SK-N-SH treated with all-trans-retinoic acid at 6 μM for 48 hours (cell line): ENCODE measurements at regions not wholly inside any gene's neighbourhood (a gene's known extent, or its start where the extent isn't known, plus 50 kb on each side); places are given as distances from the start of the nearest gene placed in this dataset.

Experiments
- ATAC-seq: fragments of 200-7000 bp; cut with Tn5 transposase; 3 replicates; pipeline ENCODE4 v1.9.1; 2020; ENCODE audit warnings: mild to moderate bottlenecking, moderate library complexity
- ARNTL ChIP-seq: fragments of 450-650 bp; formaldehyde crosslinking; IDR thresholded peaks from 2 replicates; pipeline ENCODE4 v1.5.0; 2020; ENCODE audit warnings: low read depth, mild to moderate bottlenecking, moderate library complexity, borderline replicate concordance
- BACH2 ChIP-seq: fragments of 250-450 bp; sonication (Bioruptor Pico); IDR thresholded peaks from 2 replicates; pipeline ENCODE4 v1.9.0; 2021; ENCODE audit warnings: mild to moderate bottlenecking, borderline replicate concordance
- CSDC2 ChIP-seq: fragments of 250-450 bp; sonication (Bioruptor Pico); IDR thresholded peaks from 2 replicates; pipeline ENCODE4 v1.5.0; 2020; ENCODE audit warnings: mild to moderate bottlenecking, moderate library complexity
- ESRRG ChIP-seq: fragments of 250-450 bp; sonication (Bioruptor Pico); IDR thresholded peaks from 2 replicates; pipeline ENCODE4 v1.6.1; 2021; ENCODE audit warnings: mild to moderate bottlenecking
- GLIS3 ChIP-seq: fragments of 250-450 bp; sonication (Bioruptor Pico); IDR thresholded peaks from 2 replicates; pipeline ENCODE4 v1.5.0; 2020; ENCODE audit warnings: mild to moderate bottlenecking, moderate library complexity
- ISL1 ChIP-seq: fragments of 250-450 bp; sonication (Bioruptor Pico); IDR thresholded peaks from 2 replicates; pipeline ENCODE4 v2.1.2; 2022; ENCODE audit warnings: mild to moderate bottlenecking, moderate library complexity
- OSR1 ChIP-seq: fragments of 250-450 bp; sonication (Bioruptor Pico); IDR thresholded peaks from 2 replicates; pipeline ENCODE4 v1.8.0; 2022; ENCODE audit warnings: moderate library complexity, mild to moderate bottlenecking, inconsistent platforms
- PATZ1 ChIP-seq: fragments of 250-450 bp; sonication (Bioruptor Pico); IDR thresholded peaks from 2 replicates; pipeline ENCODE4 v1.8.0; 2020; ENCODE audit warnings: mild to moderate bottlenecking, moderate library complexity, borderline replicate concordance
- PPARA ChIP-seq: fragments of 250-450 bp; sonication (Bioruptor Pico); IDR thresholded peaks from 2 replicates; pipeline ENCODE4 v1.5.0; 2020; ENCODE audit warnings: mild to moderate bottlenecking, borderline replicate concordance
- RARB ChIP-seq: fragments of 250-450 bp; sonication (Bioruptor Pico); IDR thresholded peaks from 2 replicates; pipeline ENCODE4 v1.8.0; 2021; ENCODE audit warnings: mild to moderate bottlenecking, moderate library complexity
- SNAI2 ChIP-seq: fragments of 250-450 bp; sonication (Bioruptor Pico); IDR thresholded peaks from 2 replicates; pipeline ENCODE4 v1.5.0; 2020; ENCODE audit warnings: mild to moderate bottlenecking, moderate library complexity
- TCF4 ChIP-seq: fragments of 250-450 bp; sonication (Bioruptor Pico); IDR thresholded peaks from 2 replicates; pipeline ENCODE4 v1.8.0; 2021; ENCODE audit warnings: mild to moderate bottlenecking, moderate library complexity, borderline replicate concordance
- TOX ChIP-seq: fragments of 250-450 bp; sonication (Bioruptor Pico); IDR thresholded peaks from 2 replicates; pipeline ENCODE4 v1.8.0; 2021; ENCODE audit warnings: mild to moderate bottlenecking, moderate library complexity, borderline replicate concordance
- TSHZ2 ChIP-seq: fragments of 250-450 bp; sonication (Bioruptor Pico); IDR thresholded peaks from 2 replicates; pipeline ENCODE4 v1.5.0; 2020; ENCODE audit warnings: mild to moderate bottlenecking, moderate library complexity
- ZC3H10 ChIP-seq: fragments of 250-450 bp; sonication (Bioruptor Pico); IDR thresholded peaks from 2 replicates; pipeline ENCODE4 v1.5.1; 2021; ENCODE audit warnings: mild to moderate bottlenecking, moderate library complexity
- ZFP3 ChIP-seq: fragments of 250-450 bp; sonication (Bioruptor Pico); IDR thresholded peaks from 2 replicates; pipeline ENCODE4 v1.5.0; 2020; ENCODE audit warnings: mild to moderate bottlenecking, moderate library complexity
- ZFP30 ChIP-seq: fragments of 450-650 bp; formaldehyde crosslinking; IDR thresholded peaks from 2 replicates; pipeline ENCODE4 v1.5.0; 2022; ENCODE audit warnings: mild to moderate bottlenecking, moderate library complexity
- ZNF565 ChIP-seq: fragments of 450-650 bp; formaldehyde crosslinking; conservative IDR thresholded peaks from 2 replicates; pipeline ENCODE4 v1.5.0; 2020; ENCODE audit warnings: low read depth, mild to moderate bottlenecking, moderate library complexity
- ZNF70 ChIP-seq: fragments of 450-650 bp; formaldehyde crosslinking; IDR thresholded peaks from 2 replicates; pipeline ENCODE4 v1.5.0; 2020; ENCODE audit warnings: mild to moderate bottlenecking, moderate library complexity
- ZNF8 ChIP-seq: fragments of 450-650 bp; formaldehyde crosslinking; IDR thresholded peaks from 2 replicates; pipeline ENCODE4 v1.5.0; 2020; ENCODE audit warnings: mild to moderate bottlenecking, moderate library complexity
- TF ChIP-seq, protein P1 (sequence below): fragments of 250-450 bp; sonication (Bioruptor Pico); IDR thresholded peaks from 2 replicates; pipeline ENCODE4 v1.5.1; 2021; ENCODE audit warnings: mild to moderate bottlenecking, moderate library complexity
- TF ChIP-seq, protein P2 (sequence below): fragments of 250-450 bp; sonication (Bioruptor Pico); IDR thresholded peaks from 2 replicates; pipeline ENCODE4 v1.5.1; 2020; ENCODE audit warnings: low read depth, mild to moderate bottlenecking, moderate library complexity

DNA sequence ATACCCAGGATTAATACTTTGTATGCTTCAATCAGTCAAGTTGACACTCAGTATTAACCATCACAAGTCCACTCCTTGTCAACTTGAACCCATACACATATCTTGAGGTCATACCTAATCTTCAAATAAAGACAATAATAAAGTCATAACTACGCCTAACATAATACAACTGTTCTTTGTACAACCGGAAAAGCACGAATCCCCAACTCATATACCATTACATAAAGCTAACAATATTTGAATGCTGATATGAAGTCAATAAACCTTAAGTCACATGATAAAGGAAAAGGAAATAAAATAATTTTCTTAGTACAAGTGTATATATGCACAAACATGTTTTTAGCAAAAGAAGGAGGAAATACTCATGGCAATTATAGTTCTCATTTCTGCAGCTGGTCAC, 770.6 kb upstream of the GYPC start:
- TF ChIP-seq BACH2 (CRISPR knock-in tag) (no peak), SNAI2 (CRISPR knock-in tag) (no peak), ZNF70 (no peak), ARNTL (no peak), ISL1 (CRISPR knock-in tag) (no peak), TOX (CRISPR knock-in tag) (no peak), RARB (CRISPR knock-in tag) (no peak), ZC3H10 (no peak), GLIS3 (CRISPR knock-in tag) (no peak), ZFP3 (CRISPR knock-in tag) (no peak), TSHZ2 (CRISPR knock-in tag) (no peak), CSDC2 (CRISPR knock-in tag) (no peak), ZNF565 (CRISPR knock-in tag) (no peak), OSR1 (no peak), TCF4 (no peak), ESRRG (CRISPR knock-in tag) (no peak)
- TF ChIP-seq, protein P1, sequence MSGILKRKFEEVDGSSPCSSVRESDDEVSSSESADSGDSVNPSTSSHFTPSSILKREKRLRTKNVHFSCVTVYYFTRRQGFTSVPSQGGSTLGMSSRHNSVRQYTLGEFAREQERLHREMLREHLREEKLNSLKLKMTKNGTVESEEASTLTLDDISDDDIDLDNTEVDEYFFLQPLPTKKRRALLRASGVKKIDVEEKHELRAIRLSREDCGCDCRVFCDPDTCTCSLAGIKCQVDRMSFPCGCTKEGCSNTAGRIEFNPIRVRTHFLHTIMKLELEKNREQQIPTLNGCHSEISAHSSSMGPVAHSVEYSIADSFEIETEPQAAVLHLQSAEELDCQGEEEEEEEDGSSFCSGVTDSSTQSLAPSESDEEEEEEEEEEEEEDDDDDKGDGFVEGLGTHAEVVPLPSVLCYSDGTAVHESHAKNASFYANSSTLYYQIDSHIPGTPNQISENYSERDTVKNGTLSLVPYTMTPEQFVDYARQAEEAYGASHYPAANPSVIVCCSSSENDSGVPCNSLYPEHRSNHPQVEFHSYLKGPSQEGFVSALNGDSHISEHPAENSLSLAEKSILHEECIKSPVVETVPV (CRISPR knock-in tag), result no peak
- no peak for ATAC-seq

DNA sequence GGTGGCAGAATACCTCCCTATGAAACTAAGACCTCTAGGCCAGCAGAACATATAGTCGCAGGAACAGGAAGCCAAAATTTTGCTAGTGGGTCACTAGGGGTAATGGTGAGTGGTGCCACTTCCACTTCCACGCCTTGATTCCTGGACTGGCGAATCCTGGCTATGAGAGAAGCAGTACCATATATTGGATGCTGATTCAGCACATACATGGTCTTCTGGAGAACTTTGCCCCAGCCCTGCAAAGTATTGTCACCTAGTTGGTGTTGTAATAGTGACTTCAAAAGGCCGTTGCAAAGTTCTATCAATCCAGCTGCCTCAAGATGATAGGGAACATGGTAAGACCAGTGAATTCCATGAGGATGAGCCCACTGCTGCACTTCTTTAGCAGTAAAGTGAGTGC, 769.8 kb upstream of the GYPC start:
- ATAC-seq, result no peak
- TF ChIP-seq TCF4 (no peak), SNAI2 (CRISPR knock-in tag) (no peak), ESRRG (CRISPR knock-in tag) (no peak), TOX (CRISPR knock-in tag) (no peak), ZNF8 (CRISPR knock-in tag) (no peak), OSR1 (no peak), PPARA (CRISPR knock-in tag) (no peak), ARNTL (no peak), ZFP3 (CRISPR knock-in tag) (no peak)
- TF ChIP-seq, protein P2, sequence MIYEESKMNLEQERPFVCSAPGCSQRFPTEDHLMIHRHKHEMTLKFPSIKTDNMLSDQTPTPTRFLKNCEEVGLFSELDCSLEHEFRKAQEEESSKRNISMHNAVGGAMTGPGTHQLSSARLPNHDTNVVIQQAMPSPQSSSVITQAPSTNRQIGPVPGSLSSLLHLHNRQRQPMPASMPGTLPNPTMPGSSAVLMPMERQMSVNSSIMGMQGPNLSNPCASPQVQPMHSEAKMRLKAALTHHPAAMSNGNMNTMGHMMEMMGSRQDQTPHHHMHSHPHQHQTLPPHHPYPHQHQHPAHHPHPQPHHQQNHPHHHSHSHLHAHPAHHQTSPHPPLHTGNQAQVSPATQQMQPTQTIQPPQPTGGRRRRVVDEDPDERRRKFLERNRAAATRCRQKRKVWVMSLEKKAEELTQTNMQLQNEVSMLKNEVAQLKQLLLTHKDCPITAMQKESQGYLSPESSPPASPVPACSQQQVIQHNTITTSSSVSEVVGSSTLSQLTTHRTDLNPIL, result no peak

DNA sequence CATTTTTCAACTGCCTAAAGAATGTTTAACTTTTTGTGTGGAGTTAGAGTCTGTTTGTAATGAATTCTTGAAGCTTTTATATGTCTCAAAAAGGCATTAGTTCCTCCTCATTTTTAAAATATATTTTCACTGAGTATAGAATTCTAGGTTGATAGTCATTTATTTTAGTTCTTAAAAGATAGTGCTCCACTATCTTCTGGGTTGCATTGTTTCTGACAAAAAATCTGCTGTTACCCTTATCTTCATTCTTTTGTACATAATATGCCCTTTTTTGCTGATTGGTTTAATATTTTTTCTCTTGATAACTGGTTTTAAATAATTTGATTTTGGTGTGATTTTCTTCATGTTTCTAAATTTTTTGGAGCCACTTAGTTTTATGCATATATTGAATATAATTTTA, 754.7 kb upstream of the GYPC start:
- ATAC-seq, result no peak
- TF ChIP-seq ZFP30 (no peak), GLIS3 (CRISPR knock-in tag) (no peak), PPARA (CRISPR knock-in tag) (no peak), PATZ1 (CRISPR knock-in tag) (no peak), ZNF70 (no peak), BACH2 (CRISPR knock-in tag) (no peak), TSHZ2 (CRISPR knock-in tag) (no peak), RARB (CRISPR knock-in tag) (no peak), CSDC2 (CRISPR knock-in tag) (no peak), ZNF565 (CRISPR knock-in tag) (no peak), ARNTL (no peak), TCF4 (no peak), ZC3H10 (no peak), ZFP3 (CRISPR knock-in tag) (no peak), TOX (CRISPR knock-in tag) (no peak), ESRRG (CRISPR knock-in tag) (no peak), ISL1 (CRISPR knock-in tag) (no peak), OSR1 (no peak)
- TF ChIP-seq, protein P2, result no peak
- TF ChIP-seq, protein P1 (CRISPR knock-in tag), result no peak
